ENCODE measurements at regions not wholly inside any gene's neighbourhood (a gene's known extent, or its start where the extent isn't known, plus 50 kb on each side); places are given as distances from the start of the nearest gene placed in this dataset.
"Not testable (repeated sequence)": the region's sequence is repeated elsewhere in the genome, so short reads cannot be mapped to it uniquely, and the experiment has no call there.

DNA sequence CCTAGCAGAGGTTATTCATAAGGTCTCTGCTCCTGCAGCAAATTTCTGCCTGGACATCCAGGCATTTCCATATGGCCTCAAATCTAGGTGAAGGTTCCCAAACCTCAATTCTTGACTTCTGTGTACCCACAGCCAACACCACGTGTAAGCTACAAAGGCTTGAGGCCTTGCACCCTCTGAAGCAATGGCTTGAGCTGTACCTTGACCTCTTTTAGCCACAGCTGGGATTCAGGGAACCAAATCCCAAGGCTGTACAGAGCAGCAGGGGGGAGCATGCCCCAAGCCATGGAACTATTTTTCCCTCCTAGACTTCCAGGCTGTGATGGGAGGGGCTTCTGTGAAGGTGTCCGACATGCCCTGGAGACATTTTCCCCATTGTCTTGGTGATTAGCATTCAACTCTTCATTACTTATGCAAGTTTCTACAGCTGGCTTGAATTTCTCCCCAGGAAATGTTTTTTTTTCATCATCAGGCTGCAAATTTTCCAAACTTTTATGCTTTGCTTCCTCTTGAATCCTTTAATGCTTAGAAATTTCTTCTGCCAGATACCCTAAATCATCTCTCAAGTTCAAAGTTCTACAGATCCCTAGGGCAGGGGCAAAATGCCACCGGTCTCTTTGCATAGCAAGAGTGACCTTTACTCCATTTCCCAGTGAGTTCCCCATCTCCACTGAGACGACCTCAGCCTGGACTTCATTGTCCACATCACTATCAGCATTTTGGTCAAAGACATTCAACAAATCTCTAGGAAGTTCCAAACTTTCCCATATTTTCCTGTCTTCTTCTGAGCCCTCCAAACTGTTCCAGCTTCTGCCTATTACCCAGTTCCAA lies 1148.9 kb downstream of the SORCS1 start:
- TF ChIP-seq, protein P1, sequence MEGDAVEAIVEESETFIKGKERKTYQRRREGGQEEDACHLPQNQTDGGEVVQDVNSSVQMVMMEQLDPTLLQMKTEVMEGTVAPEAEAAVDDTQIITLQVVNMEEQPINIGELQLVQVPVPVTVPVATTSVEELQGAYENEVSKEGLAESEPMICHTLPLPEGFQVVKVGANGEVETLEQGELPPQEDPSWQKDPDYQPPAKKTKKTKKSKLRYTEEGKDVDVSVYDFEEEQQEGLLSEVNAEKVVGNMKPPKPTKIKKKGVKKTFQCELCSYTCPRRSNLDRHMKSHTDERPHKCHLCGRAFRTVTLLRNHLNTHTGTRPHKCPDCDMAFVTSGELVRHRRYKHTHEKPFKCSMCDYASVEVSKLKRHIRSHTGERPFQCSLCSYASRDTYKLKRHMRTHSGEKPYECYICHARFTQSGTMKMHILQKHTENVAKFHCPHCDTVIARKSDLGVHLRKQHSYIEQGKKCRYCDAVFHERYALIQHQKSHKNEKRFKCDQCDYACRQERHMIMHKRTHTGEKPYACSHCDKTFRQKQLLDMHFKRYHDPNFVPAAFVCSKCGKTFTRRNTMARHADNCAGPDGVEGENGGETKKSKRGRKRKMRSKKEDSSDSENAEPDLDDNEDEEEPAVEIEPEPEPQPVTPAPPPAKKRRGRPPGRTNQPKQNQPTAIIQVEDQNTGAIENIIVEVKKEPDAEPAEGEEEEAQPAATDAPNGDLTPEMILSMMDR (IDR thresholded peaks at IDR 0.05) = not testable (repeated sequence)
- TF ChIP-seq EZH2 (IDR thresholded peaks at IDR 0.05; ENCODE audit: borderline replicate concordance, insufficient read depth, low read depth, low read length, poor library complexity, severe bottlenecking) = not testable (repeated sequence)

Measured in B cell (primary cell).